RCC 7860 (cell line): ENCODE measurements at regions not wholly inside any gene's neighbourhood (a gene's known extent, or its start where the extent isn't known, plus 50 kb on each side); places are given as distances from the start of the nearest gene placed in this dataset.
"Not testable (repeated sequence)": the region's sequence is repeated elsewhere in the genome, so short reads cannot be mapped to it uniquely, and the experiment has no call there.

Experiments
- DNase-seq: peaks from one replicate; pipeline ENCODE4 v3.0.0-alpha.2; 2015; ENCODE audit warnings: low spot score
- FAIRE-seq: peaks from 2 replicates; lab custom pipeline; 2012; peaks lifted over from hg19 to GRCh38; lab: Jason Lieb, UNC

- FAIRE-seq (no peak), DNase-seq (no peak)
These were observed 109.2 kb downstream of the GJA1 start for GRCh38 chr6:121544691-121545090.

- no peak for DNase-seq
- FAIRE-seq: no peak
These were observed 112.7 kb downstream of the GJA1 start for GRCh38 chr6:121548131-121548530.

GRCh38 chr6:121549736-121550135, 114.3 kb downstream of the GJA1 start:
- FAIRE-seq: peak; percentile 83
- DNase-seq: peak; percentile 40

- DNase-seq: no peak
- FAIRE-seq: no peak
These were observed 115.1 kb downstream of the GJA1 start for GRCh38 chr6:121550491-121551010.

GRCh38 chr6:121555201-121555600, 119.8 kb downstream of the GJA1 start:
- no peak for DNase-seq
- FAIRE-seq: no peak

GRCh38 chr6:121556149-121556548, 120.7 kb downstream of the GJA1 start:
- not testable (repeated sequence) for DNase-seq, FAIRE-seq

GRCh38 chr6:121557146-121557940, 121.9 kb downstream of the GJA1 start:
- no peak for DNase-seq
- FAIRE-seq: no peak

GRCh38 chr6:121559611-121560269, 124.3 kb downstream of the GJA1 start:
- no peak for DNase-seq
- FAIRE-seq: no peak

- FAIRE-seq (no peak), DNase-seq (no peak)
These were observed 125.0 kb downstream of the GJA1 start for GRCh38 chr6:121560476-121560875.

- DNase-seq: no peak
- no peak for FAIRE-seq
These were observed 127.8 kb downstream of the GJA1 start for GRCh38 chr6:121563286-121563685.

- not testable (repeated sequence) for FAIRE-seq, DNase-seq
These were observed 129.1 kb downstream of the GJA1 start for GRCh38 chr6:121564529-121564928.

GRCh38 chr6:121571455-121571854, 136.0 kb downstream of the GJA1 start:
- DNase-seq (no peak), FAIRE-seq (no peak)

GRCh38 chr6:121573481-121573880, 138.0 kb downstream of the GJA1 start:
- no peak for FAIRE-seq
- peak; percentile 8 for DNase-seq

- FAIRE-seq (no peak), DNase-seq (no peak)
These were observed 142.8 kb downstream of the GJA1 start for GRCh38 chr6:121578216-121578615.

GRCh38 chr6:121579478-121579877, 144.0 kb downstream of the GJA1 start:
- no peak for DNase-seq
- no peak for FAIRE-seq

- no peak for FAIRE-seq
These were observed 145.9 kb downstream of the GJA1 start for GRCh38 chr6:121581327-121581726.

GRCh38 chr6:121582262-121582661, 146.8 kb downstream of the GJA1 start:
- DNase-seq (no peak), FAIRE-seq (no peak)

More at GRCh38 chr6:121581327-121581726, 145.9 kb downstream of the GJA1 start:
- no peak for DNase-seq

GRCh38 chr6:121584586-121585369, 149.3 kb downstream of the GJA1 start:
- no peak for FAIRE-seq
- no peak for DNase-seq

GRCh38 chr6:121590438-121590837, 155.0 kb downstream of the GJA1 start:
- FAIRE-seq (no peak), DNase-seq (no peak)

GRCh38 chr6:121590916-121591315, 155.5 kb downstream of the GJA1 start:
- DNase-seq (no peak), FAIRE-seq (no peak)

GRCh38 chr6:121592261-121592935, 157.0 kb downstream of the GJA1 start:
- FAIRE-seq (no peak), DNase-seq (no peak)
